ENCODE measurements at regions not wholly inside any gene's neighbourhood (a gene's known extent, or its start where the extent isn't known, plus 50 kb on each side); places are given as distances from the start of the nearest gene placed in this dataset.
A peak's percentile ranks its signal among the peaks of the same experiment; 100 is the strongest.

DNA sequence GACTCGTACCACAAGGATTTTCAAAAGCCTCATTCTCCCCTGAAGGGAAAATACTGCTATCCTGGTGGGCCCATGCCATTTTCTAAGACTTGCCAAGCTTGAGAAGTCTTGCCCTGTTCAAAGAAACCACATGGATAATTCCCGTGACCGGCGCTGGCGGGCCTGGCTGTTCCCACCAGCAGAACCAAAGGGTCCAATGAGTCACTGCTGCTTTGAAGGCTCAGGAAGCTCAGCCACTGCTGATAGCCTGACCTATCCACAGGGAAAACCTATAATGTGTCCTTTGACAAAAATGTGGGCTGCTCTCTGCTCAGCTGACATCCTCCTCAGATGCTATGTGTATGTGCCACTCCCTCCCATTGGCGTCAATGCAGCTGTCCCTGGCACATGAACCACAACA, 137.9 kb upstream of the RAB12 start:
- intact Hi-C loops (cut with DNase I) = no loop called here
- Histone ChIP-seq H3K4me1 (replicated peaks in 1 of 2) (no peaks in the 10 kb centered on the region), H3K27ac (no peak overlapping the region), H3K4me3 (no peak overlapping the region), H3K9me3 (replicated peaks in 1 of 3) (no peaks in the 10 kb centered on the region), H3K27me3 (no peaks in the 10 kb centered on the region), H3K36me3 (replicated peaks in 1 of 2) (no peaks in the 10 kb centered on the region)
- no peak for DNase-seq
- WGBS, 4 donors = 79 to 92% (median 86%) methylated on average over 2 to 6 of the region's 6 CpGs
- TF ChIP-seq, protein P1, sequence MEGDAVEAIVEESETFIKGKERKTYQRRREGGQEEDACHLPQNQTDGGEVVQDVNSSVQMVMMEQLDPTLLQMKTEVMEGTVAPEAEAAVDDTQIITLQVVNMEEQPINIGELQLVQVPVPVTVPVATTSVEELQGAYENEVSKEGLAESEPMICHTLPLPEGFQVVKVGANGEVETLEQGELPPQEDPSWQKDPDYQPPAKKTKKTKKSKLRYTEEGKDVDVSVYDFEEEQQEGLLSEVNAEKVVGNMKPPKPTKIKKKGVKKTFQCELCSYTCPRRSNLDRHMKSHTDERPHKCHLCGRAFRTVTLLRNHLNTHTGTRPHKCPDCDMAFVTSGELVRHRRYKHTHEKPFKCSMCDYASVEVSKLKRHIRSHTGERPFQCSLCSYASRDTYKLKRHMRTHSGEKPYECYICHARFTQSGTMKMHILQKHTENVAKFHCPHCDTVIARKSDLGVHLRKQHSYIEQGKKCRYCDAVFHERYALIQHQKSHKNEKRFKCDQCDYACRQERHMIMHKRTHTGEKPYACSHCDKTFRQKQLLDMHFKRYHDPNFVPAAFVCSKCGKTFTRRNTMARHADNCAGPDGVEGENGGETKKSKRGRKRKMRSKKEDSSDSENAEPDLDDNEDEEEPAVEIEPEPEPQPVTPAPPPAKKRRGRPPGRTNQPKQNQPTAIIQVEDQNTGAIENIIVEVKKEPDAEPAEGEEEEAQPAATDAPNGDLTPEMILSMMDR (IDR thresholded peaks at IDR 0.05) = no peak
- TF ChIP-seq POLR2A (IDR thresholded peaks at IDR 0.05) = no peak

DNA sequence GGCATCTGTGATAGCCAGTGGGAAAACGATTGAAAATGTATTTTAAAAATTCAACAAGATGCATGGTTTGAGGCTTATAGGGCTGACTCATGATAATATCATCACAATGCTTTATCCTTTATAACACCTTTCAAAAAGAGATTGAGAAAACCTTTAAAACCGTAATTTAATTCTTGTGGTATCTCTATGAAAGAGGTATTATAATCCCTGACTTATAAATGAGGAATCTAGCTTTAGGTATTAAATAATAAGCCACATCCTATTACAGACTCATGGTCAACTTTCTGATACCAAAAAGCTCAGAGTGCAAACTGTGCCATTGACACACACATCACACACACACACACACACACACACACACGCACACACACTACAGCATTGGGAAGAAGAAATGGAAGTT, 134.6 kb upstream of the RAB12 start:
- no peak overlapping the region for H3K4me3 ChIP-seq
- H3K9me3 ChIP-seq (replicated peaks in 1 of 3) = no peaks in the 10 kb centered on the region
- TF ChIP-seq, protein P1 (IDR thresholded peaks at IDR 0.05) = no peak
- TF ChIP-seq POLR2A (IDR thresholded peaks at IDR 0.05) = no peak
- WGBS, 4 donors = 61 to 80% (median 64%) methylated on average over 3 of the region's 3 CpGs
- no peak overlapping the region for H3K27ac ChIP-seq
- intact Hi-C loops (cut with DNase I) = no loop called here
- DNase-seq = no peak
- H3K36me3 ChIP-seq (replicated peaks in 1 of 2) = no peaks in the 10 kb centered on the region
- no peaks in the 10 kb centered on the region for H3K27me3 ChIP-seq
- no peaks in the 10 kb centered on the region for H3K4me1 ChIP-seq (replicated peaks in 1 of 2)

DNA sequence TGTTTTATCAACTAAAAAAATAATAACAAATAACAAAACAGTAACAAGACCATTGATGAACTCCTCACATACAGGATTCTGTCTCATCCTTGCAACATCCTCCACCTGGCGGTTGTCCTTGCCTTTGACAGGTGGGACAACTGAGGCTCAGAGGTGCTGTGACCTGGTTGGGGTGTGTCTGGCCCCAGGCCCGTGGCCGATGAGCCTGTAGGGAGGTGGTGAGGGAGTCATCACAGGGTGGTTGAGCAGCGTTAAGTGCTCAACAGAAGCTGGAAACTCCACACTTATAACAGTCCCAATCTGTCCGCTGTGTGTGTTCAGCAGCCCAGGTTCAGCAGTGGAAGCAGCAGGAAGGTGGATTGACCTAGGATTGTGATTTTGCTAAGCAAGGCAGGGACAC, 131.6 kb upstream of the RAB12 start:
- Histone ChIP-seq H3K36me3 (replicated peaks in 1 of 2) (no peaks in the 10 kb centered on the region), H3K27ac (no peak overlapping the region), H3K9me3 (replicated peaks in 1 of 3) (no peaks in the 10 kb centered on the region), H3K4me1 (replicated peaks in 1 of 2) (no peaks in the 10 kb centered on the region), H3K27me3 (no peaks in the 10 kb centered on the region), H3K4me3 (no peak overlapping the region)
- intact Hi-C loops (cut with DNase I) = no loop called here
- DNase-seq = no peak
- WGBS, 4 donors = 79 to 90% (median 85%) methylated on average over 5 of the region's 5 CpGs
- no peak for TF ChIP-seq POLR2A (IDR thresholded peaks at IDR 0.05)
- TF ChIP-seq, protein P1 (IDR thresholded peaks at IDR 0.05) = no peak

DNA sequence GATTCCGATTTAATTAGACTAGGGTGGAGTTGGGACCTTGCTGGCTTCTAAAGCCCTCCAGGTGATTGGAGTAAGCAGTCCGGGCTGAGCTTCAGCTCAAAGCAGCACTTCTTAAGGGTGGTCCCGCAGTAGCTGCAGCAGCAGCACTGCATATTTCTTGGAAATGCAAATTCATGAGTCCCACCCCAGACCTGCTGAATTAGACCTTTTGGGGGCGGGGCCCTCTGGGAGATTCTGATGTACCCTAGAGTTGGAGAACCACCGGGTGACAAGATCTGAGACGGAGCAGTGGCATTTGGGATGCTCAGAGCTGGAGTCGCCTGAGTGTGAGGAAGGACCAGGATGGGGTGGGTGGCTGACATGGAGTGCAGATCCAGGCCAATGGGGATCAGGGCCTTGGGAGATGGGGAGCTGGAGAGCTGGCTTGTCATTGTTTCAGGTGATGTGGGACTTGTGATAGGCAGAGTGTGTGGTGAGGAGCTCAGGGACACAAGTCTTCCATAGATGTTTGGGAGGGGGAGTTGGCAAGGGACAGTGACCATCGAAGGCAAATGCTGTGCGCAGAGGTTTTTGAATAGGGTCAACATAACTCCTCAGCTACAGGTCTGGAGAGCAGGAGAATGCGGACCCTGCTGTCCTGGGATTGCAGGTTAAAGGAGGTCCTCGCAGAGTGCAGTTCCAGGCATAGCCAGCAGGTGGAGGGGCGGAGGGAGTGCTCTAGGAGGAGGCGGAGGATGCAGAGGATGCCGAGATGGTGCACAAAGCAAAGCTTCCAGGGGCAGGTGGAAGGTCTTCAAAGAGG, 130.9 kb upstream of the RAB12 start:
- H3K9me3 ChIP-seq (replicated peaks in 1 of 3) = no peaks in the 10 kb centered on the region
- H3K36me3 ChIP-seq (replicated peaks in 1 of 2) = no peaks in the 10 kb centered on the region
- H3K27ac ChIP-seq = no peak overlapping the region
- TF ChIP-seq POLR2A (IDR thresholded peaks at IDR 0.05) = no peak
- TF ChIP-seq, protein P1 (IDR thresholded peaks at IDR 0.05) = peak; percentile 63 to 85 (median 70)
- no peaks in the 10 kb centered on the region for H3K27me3 ChIP-seq
- intact Hi-C loops (cut with DNase I) = no loop called here
- H3K4me3 ChIP-seq = no peak overlapping the region
- WGBS, 4 donors = 46 to 50% (median 48%) methylated on average over 14 of the region's 14 CpGs
- H3K4me1 ChIP-seq (replicated peaks in 1 of 2) = no peaks in the 10 kb centered on the region
- peak; percentile 52 to 76 (median 57) for DNase-seq
